GM12878 (cell line): ENCODE measurements at regions not wholly inside any gene's neighbourhood (a gene's known extent, or its start where the extent isn't known, plus 50 kb on each side); places are given as distances from the start of the nearest gene placed in this dataset.

Experiments used
- ATAC-seq: fragments of 200-7000 bp; cut with Tn5 transposase; 3 replicates; pipeline ENCODE4 v1.9.1; 2020; ENCODE audit warnings: mild to moderate bottlenecking, moderate library complexity
- BruUV-seq: library from RNA; stranded (reverse); fragments of 400-500 nt; replicated peaks from 2 replicates; lab custom pipeline; 2021; lab: Mats Ljungman, UMichigan
- CTCF ChIA-PET: fragments of 300-600 bp; sonication (Branson Sonifier 250); formaldehyde crosslinking; extraction: SDS; loops from one replicate; lab custom pipeline; 2021; ENCODE audit warnings: inconsistent platforms; lab: Yijun Ruan, JAX
- POLR2A ChIA-PET: fragments of 350-600 bp; formaldehyde crosslinking; extraction: SDS; loops from one replicate; lab custom pipeline; 2021; ENCODE audit warnings: inconsistent platforms; lab: Charles Lee
- RAD21 ChIA-PET: fragments of 300-600 bp; sonication (Branson Sonifier 250); formaldehyde crosslinking; loops from one replicate; lab custom pipeline; 2023; ENCODE audit warnings: antibody characterized with exemption; ENCODE audit not compliant: unreplicated experiment; lab: Charles Lee
- SMC1A ChIA-PET: fragments of 300-600 bp; sonication (Branson Sonifier 250); formaldehyde crosslinking; loops from one replicate; lab custom pipeline; 2023; ENCODE audit not compliant: unreplicated experiment, uncharacterized antibody; lab: Charles Lee
- DNase-seq: peaks from one replicate; pipeline ENCODE4 v3.0.0-alpha.2; 2011; ENCODE audit warnings: low read depth, low spot score
- FAIRE-seq: peaks from 3 replicates; lab custom pipeline; 2011; peaks lifted over from hg19 to GRCh38; lab: Jason Lieb, UNC
- H2AFZ ChIP-seq: 2 replicates; pipeline ENCODE4 v1.6.0; 2011; ENCODE audit warnings: low read depth, low read length, control low read depth; ENCODE audit not compliant: control insufficient read depth
- H3K27ac ChIP-seq: 2 replicates; pipeline ENCODE4 v1.5.1; 2011; ENCODE audit warnings: control low read depth; ENCODE audit not compliant: control insufficient read depth, insufficient read depth
- H3K27me3 ChIP-seq, 2 experiments: replicated peaks in 1 of 2; 2 replicates each; pipeline versions ENCODE4 v1.6.0 to v1.6.1; 2011; ENCODE audit warnings: low read length in 1 of 2; ENCODE audit not compliant: control insufficient read depth in 2 of 2, insufficient read depth in 2 of 2
- H3K36me3 ChIP-seq, 2 experiments: 2 replicates each; pipeline ENCODE4 v1.5.1; 2011; ENCODE audit warnings: low read length in 1 of 2; ENCODE audit not compliant: control insufficient read depth in 2 of 2, insufficient read depth in 2 of 2
- H3K4me1 ChIP-seq: 2 replicates; pipeline ENCODE4 v1.6.1; 2011; ENCODE audit warnings: mild to moderate bottlenecking, low read length, moderate library complexity, mixed read lengths; ENCODE audit not compliant: control insufficient read depth, insufficient read depth
- H3K4me2 ChIP-seq: 2 replicates; pipeline ENCODE4 v1.6.0; 2011; ENCODE audit warnings: control low read depth; ENCODE audit not compliant: control insufficient read depth, insufficient read depth
- H3K4me3 ChIP-seq: fragments of 200-600 bp; sonication (generic); 2 replicates; pipeline ENCODE4 v1.5.1; 2016
- H3K79me2 ChIP-seq: 2 replicates; pipeline ENCODE4 v1.6.0; 2011; ENCODE audit warnings: low read length; ENCODE audit not compliant: control insufficient read depth, insufficient read depth
- H3K9ac ChIP-seq: 2 replicates; pipeline ENCODE4 v1.8.0; 2011; ENCODE audit warnings: low read length, control low read depth, mixed read lengths; ENCODE audit not compliant: control insufficient read depth, insufficient read depth
- H3K9me3 ChIP-seq: replicated peaks from 3 replicates; pipeline ENCODE4 v1.5.1; 2011; ENCODE audit warnings: mild to moderate bottlenecking, low read length; ENCODE audit not compliant: control insufficient read depth, insufficient read depth
- H4K20me1 ChIP-seq: 2 replicates; pipeline ENCODE4 v1.6.0; 2011; ENCODE audit not compliant: control insufficient read depth, insufficient read depth
- ATF2 ChIP-seq: IDR thresholded peaks from 2 replicates; pipeline ENCODE4 v1.6.1; 2012; ENCODE audit warnings: low read length, inconsistent platforms
- ELK1 ChIP-seq: IDR thresholded peaks from 2 replicates; pipeline ENCODE4 v1.6.1; 2012; ENCODE audit warnings: low read depth, low read length, improper control_type of control experiment
- ESRRA ChIP-seq: IDR thresholded peaks from 2 replicates; pipeline ENCODE4 v1.6.1; 2012; ENCODE audit warnings: mild to moderate bottlenecking, low read length, improper control_type of control experiment
- NKRF ChIP-seq: fragments of 450-650 bp; conservative IDR thresholded peaks from 2 replicates; pipeline ENCODE4 v1.6.1; 2017; ENCODE audit warnings: mild to moderate bottlenecking, moderate library complexity
- POU2F2 ChIP-seq: IDR thresholded peaks from 3 replicates; pipeline ENCODE4 v1.6.1; 2011; ENCODE audit warnings: low read depth, mild to moderate bottlenecking, low read length, borderline replicate concordance
- RB1 ChIP-seq: fragments of 450-650 bp; formaldehyde crosslinking; IDR thresholded peaks from 2 replicates; pipeline ENCODE4 v1.6.1; 2017; ENCODE audit warnings: mild to moderate bottlenecking, borderline replicate concordance
- RFX5 ChIP-seq: IDR thresholded peaks from 2 replicates; pipeline ENCODE4 v1.6.1; 2011; ENCODE audit warnings: low read depth, low read length, improper control_type of control experiment
- RUNX3 ChIP-seq: IDR thresholded peaks from 2 replicates; pipeline ENCODE4 v1.6.1; 2012; ENCODE audit warnings: low read length, inconsistent platforms
- SIN3A ChIP-seq: IDR thresholded peaks from 2 replicates; pipeline ENCODE4 v1.6.1; 2012; ENCODE audit warnings: low read depth, low read length, improper control_type of control experiment
- SP1 ChIP-seq: IDR thresholded peaks from one replicate; pipeline ENCODE4 v1.6.1; 2011; ENCODE audit warnings: low read depth, low read length
- SRF ChIP-seq, 2 experiments: IDR thresholded peaks; 2 replicates each; pipeline ENCODE4 v1.6.1; 2011; ENCODE audit warnings: low read depth in 2 of 2, low read length in 2 of 2, mild to moderate bottlenecking in 1 of 2, moderate library complexity in 1 of 2
- ZBTB4 ChIP-seq: fragments of 450-650 bp; formaldehyde crosslinking; IDR thresholded peaks from 2 replicates; pipeline ENCODE4 v1.4.0; 2022; ENCODE audit warnings: mild to moderate bottlenecking, moderate library complexity
- WGBS: methylation state at CpG from one replicate; pipeline ENCODE4 v1.1.6; 2016; ENCODE audit warnings: low lambda C conversion rate; ENCODE audit not compliant: insufficient replicate concordance, insufficient coverage; ENCODE audit errors: missing lambda C conversion rate; 5-methylcytosine and 5-hydroxymethylcytosine counted together
- in situ Hi-C: fragments of 300-500 bp; cut with MboI; formaldehyde crosslinking; loops from 9 replicates; pipeline ENCODE4 v1.14.3; 2018; ENCODE audit warnings: mixed read lengths
- intact Hi-C: fragments of 100-400 bp; cut with micrococcal nuclease; formaldehyde crosslinking; loops from one replicate; pipeline ENCODE4 v1.14.2; 2022; ENCODE audit not compliant: unreplicated experiment

- WGBS = 18% methylated on average over 7 of the region's 7 CpGs
- CTCF ChIA-PET = interaction anchor here (0.5 to 3.4 kb wide), 30 partner anchors 10 to 1207 kb away, joined by 3 to 36 read pairs (median 4); no protein-coding TSS in a partner anchor
- TF ChIP-seq SP1 = no peak
- no peak for TF ChIP-seq ATF2
- TF ChIP-seq SRF (IDR thresholded peaks at IDR 0.05; ENCODE audit: low read depth in 2 of 2, low read length in 2 of 2) = no peak
- no peak for TF ChIP-seq NKRF
- TF ChIP-seq RFX5 = no peak
- TF ChIP-seq SIN3A = no peak
- TF ChIP-seq RUNX3 = no peak
- no peak for TF ChIP-seq ESRRA
- TF ChIP-seq RB1 = no peak
- TF ChIP-seq ZBTB4 = no peak
- no peak for TF ChIP-seq ELK1
- no peak for TF ChIP-seq POU2F2
These were observed 221.2 kb downstream of the SETD4 start for GRCh38 chr21:35838987-35839763.

More at GRCh38 chr21:35838987-35839763, 221.2 kb downstream of the SETD4 start:
- POLR2A ChIA-PET = no interaction called here
- FAIRE-seq (no peak), ATAC-seq (no peak), DNase-seq (no peak)
- no peaks in the 10 kb centered on the region for H3K79me2 ChIP-seq
- intact Hi-C loops (no loop called here), in situ Hi-C loops (loop anchor here (5.0 kb wide), 1 partner anchor 1092 kb away; no protein-coding TSS in a partner anchor)
- no peak overlapping the region for H3K4me2 ChIP-seq
- no TSS peak for BruUV-seq
- no peaks in the 10 kb centered on the region for H3K36me3 ChIP-seq
- no peaks in the 10 kb centered on the region; a peak in 1 of 4 replicates for H3K27me3 ChIP-seq
- H3K4me1 ChIP-seq = no peaks in the 10 kb centered on the region
- H3K4me3 ChIP-seq = no peak overlapping the region
- SMC1A ChIA-PET = interaction anchor here (0.6 to 2.0 kb wide), 8 partner anchors 10 to 1147 kb away, joined by 3 to 8 read pairs (median 4); no protein-coding TSS in a partner anchor
- RAD21 ChIA-PET = interaction anchor here (0.9 to 2.2 kb wide), 8 partner anchors 11 to 1152 kb away, joined by 3 to 16 read pairs (median 3); no protein-coding TSS in a partner anchor
- no peaks in the 10 kb centered on the region for H4K20me1 ChIP-seq
- H3K27ac ChIP-seq = no peak overlapping the region
- H2AFZ ChIP-seq = no peak overlapping the region
- no peak overlapping the region for H3K9ac ChIP-seq
- no peaks in the 10 kb centered on the region; the same call in 2 of the 3 replicates for H3K9me3 ChIP-seq
